Thyroid gland (tissue), 4 donors: ENCODE measurements at regions not wholly inside any gene's neighbourhood (a gene's known extent, or its start where the extent isn't known, plus 50 kb on each side); places are given as distances from the start of the nearest gene placed in this dataset.

ENCODE experiments used
- CTCF ChIP-seq, 6 experiments: fragments of 200-600 bp in 3 of 6; fragments of 450-650 bp in 3 of 6; sonication (generic) in 3 of 6; IDR thresholded peaks; one replicate each; pipeline ENCODE4 v1.5.1; 2016 to 2019; ENCODE audit warnings: antibody characterized with exemption in 6 of 6, mild to moderate bottlenecking in 2 of 6, inconsistent platforms in 1 of 6, moderate library complexity in 1 of 6
- POLR2A ChIP-seq, 2 donors: fragments of 450-650 bp; IDR thresholded peaks; one replicate each; pipeline ENCODE4 v1.6.1; 2017; ENCODE audit warnings: antibody characterized with exemption in 2 of 2, mild to moderate bottlenecking in 2 of 2, moderate library complexity in 1 of 2

- TF ChIP-seq CTCF (IDR thresholded peaks at IDR 0.05) (no peak), POLR2A (IDR thresholded peaks at IDR 0.05) (no peak)
These were observed 564.6 kb downstream of the C12orf50 start for GRCh38 chr12:87464565-87464964.
